SW 1271 (cell line): ENCODE measurements at regions not wholly inside any gene's neighbourhood (a gene's known extent, or its start where the extent isn't known, plus 50 kb on each side); places are given as distances from the start of the nearest gene placed in this dataset.

Experiments
- DNase-seq, 2 experiments: peaks; one replicate each; lab custom pipeline; 2025; lab: John Stamatoyannopoulos, UW

GRCh38 chr14:104356738-104357688 lies 218.6 kb downstream of the KIF26A start:
- DNase-seq: no peak

GRCh38 chr14:104357689-104358527 lies 219.5 kb downstream of the KIF26A start:
- DNase-seq: no peak

- no peak for DNase-seq
These were observed 220.3 kb downstream of the KIF26A start for GRCh38 chr14:104358528-104359300.

- DNase-seq: no peak
These were observed 220.1 kb upstream of the C14orf180 start for GRCh38 chr14:104359301-104359968.

DNA sequence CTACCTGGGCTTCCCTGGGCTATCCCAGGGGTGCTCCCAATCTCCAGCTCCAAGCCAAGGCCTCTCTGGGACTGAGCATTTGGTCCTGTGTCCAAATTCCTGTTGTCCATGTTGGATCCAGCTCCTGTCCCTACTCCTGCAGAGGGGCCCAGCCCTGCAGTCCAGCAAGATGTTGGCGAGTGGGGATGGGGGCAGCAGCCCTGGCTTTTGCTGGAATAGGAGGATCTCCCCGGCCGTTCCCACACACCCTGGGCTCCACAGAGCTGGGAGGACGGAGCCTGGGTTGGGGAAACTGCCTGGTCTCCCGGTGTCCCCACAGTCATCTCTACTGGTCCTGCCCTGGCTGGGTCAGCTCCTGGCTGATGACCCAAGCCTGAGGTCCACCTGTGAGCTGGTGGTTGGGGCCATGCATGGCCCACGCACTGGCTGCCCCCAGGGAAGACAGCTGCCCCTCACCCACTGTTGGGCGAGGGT lies 219.6 kb upstream of the C14orf180 start:
- DNase-seq: no peak

DNA sequence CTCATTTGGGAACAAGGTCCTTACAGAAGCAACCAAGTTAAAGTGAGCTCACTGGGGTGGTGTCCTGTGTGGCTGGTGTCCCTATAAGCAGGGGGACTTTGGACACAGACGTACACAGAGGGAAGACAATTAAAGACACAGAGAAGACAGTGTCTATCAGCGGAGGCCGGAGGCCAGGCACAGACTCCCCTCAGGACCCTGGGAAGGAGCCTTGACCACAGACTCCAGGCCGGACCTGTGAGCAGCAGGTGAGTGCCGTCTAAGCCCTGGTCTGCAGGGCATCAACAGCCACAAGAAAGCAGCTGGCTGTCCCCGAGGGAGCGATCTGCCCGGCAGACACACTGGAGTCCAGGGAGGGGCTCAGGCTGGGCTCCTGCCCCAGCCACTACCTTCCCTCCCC lies 219.1 kb upstream of the C14orf180 start:
- DNase-seq: no peak

DNA sequence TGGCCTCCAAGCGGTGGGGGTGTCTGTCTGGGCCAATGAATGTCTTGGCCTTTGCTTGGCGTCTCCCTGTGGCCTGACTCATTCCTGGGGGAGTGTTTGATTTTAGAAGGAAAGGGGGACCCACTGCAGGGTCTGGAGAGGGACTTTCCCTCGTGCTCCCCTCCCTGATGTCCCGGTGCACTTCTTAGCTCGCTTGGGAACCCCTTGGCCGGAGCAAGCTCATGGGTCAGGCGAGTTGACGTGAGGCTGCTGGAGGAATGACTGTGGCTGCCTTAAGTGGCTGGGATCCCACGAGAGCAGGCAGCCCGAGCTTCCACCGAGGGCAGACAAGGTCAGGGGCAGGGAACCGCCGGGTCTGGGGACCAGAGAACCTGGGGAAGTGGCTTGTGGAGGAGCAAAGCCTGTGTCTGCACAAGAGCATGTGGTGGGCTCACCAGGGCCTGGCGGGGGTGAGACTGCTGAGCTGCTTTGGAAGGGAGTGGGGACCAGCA lies 218.4 kb upstream of the C14orf180 start:
- no peak for DNase-seq

GRCh38 chr14:104361921-104362681 lies 217.5 kb upstream of the C14orf180 start:
- no peak for DNase-seq

GRCh38 chr14:104362761-104363605 lies 216.6 kb upstream of the C14orf180 start:
- DNase-seq: no peak

GRCh38 chr14:104363891-104364760 lies 215.4 kb upstream of the C14orf180 start:
- DNase-seq: no peak

DNA sequence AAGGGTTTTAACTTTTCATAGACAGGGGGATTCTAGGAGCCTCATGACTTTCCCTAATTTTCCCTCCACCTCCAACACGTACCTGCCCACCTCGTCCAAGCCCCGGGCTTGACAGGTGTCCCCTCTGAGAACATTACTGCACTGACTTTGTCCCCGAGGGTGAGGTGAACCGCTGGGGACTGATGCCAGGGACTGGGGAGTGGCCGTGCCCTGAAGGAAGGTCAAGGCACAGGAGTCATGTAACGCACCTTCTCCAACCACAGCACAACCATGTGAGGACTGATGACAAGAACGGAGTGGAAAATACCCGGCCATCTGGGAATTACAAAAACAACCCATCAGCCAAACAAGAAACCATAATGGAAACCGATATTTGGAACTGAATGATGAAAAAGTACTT lies 214.7 kb upstream of the C14orf180 start:
- peak in 1 of 2 experiments; percentile 34 for DNase-seq

- DNase-seq: no peak
These were observed 212.4 kb upstream of the C14orf180 start for GRCh38 chr14:104366931-104367865.

DNA sequence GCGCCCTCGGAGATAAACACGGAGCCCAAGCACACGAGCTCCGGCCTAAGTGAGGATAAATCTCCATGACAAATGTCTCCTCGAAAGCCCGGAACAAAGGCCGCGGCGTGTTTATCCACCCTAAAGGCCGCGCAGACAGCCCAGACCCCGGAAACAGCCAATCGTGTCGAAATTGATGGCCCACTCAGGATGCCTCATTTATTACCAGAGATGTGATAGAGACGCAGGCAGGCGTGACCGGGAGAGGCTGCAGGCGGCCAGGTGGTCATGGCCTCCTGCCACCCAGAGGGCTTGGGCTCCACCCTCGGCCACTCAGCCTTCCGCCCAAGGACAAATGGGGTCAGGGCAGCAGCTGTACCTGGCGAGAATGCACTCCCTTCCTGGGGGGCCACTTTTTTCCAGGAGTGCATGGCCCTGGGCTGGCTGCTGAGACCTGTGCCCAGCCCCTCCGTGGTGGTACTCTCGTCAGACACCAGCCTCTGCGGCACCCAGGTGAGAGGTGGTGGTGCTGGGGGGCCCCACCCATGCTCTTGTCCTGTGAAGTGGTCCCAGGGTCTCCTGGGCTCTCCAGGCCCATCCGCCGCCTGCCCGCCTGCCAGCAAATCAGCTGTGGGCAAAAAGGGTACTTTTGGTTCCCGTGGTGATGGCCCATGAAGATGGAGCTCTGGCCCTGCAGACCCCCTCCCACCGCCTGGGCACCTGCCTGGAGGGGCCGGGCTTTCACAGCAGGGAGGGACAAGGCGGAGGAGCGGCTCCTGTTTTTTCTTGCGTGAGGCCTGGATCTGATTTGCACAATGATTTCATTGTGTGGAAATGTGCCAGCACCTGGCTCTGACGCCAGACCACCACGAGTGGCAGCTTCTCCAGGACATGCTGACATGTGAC lies 211.5 kb upstream of the C14orf180 start:
- no peak for DNase-seq

DNA sequence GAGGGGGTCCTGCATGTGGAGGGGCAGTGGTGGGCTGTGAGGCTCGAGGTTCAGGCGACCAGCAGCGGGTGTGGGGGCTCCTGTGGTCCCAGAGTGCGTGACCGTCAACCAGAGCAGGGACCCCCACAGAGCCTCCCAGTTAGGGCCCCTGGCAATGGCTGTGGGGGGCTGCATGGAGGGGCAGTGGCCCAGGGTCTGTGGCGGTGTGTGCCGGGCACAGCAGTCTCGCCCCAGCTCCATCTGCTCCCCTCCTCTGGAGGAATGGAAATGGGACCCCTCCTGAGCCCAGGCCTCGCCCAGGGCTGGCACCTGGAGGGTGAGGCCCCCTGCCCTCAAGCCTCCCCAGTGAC lies 210.8 kb upstream of the C14orf180 start:
- DNase-seq: no peak

DNA sequence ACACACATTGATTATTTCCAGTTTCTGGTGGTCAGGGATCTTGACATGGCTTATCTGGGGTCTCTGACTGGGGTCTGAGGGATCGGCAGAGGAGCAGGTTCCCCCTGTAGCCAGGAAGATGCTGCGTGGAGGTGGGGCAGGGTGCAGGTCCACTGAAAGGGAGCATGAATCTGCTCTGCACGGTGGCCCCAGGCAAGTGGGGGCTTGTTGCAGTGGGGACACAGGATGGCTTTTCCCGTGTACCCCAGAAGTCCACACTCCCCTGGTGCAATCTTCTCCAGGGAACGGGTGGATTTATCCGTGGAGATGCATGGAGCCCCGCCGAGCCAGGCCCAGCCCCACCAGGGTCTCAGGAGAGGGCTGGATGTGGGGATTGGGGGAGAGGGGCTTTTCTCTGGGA lies 210.4 kb upstream of the C14orf180 start:
- DNase-seq: no peak

DNA sequence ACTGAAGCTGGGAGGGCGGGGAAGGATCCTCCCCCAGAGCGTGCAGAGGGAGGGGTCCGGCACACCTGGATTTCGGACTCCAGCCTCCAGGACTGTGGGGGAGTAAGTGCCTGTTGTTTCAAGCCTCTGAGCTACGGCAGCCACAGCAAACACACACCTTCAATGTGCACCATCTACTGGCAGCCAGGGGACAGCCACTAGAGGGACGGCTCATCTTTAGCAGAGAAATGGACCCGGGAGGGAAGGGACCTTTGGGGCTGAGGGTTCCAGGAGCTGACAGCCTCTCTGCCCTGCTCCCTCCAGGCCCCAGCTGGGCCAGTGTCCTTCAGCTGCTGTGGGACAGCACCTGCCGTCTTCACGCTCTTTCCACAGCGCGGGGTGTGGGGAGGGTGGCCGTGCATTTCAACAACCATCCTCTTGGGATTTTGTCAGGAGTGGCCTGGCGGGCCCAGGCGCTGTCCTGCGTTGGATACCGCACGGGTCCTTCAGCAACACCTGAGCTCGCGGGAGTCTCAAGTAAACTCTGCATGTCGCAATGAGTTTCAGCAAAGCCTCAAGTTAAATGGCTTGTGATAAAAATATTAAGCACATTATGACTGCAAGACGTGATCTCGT lies 209.2 kb upstream of the C14orf180 start:
- DNase-seq: peak in 1 of 2 experiments; percentile 14
